ENCODE measurements at regions not wholly inside any gene's neighbourhood (a gene's known extent, or its start where the extent isn't known, plus 50 kb on each side); places are given as distances from the start of the nearest gene placed in this dataset.

GRCh38 chr1:162946701-162947100 is 85.7 kb upstream of the CCDC190 start:
- TF ChIP-seq CTCF (IDR thresholded peaks at IDR 0.05; ENCODE audit: low read length): no peak
- no peak for TF ChIP-seq EZH2 (IDR thresholded peaks at IDR 0.05; ENCODE audit: borderline replicate concordance, low read length)
